A549 (cell line): ENCODE measurements at regions not wholly inside any gene's neighbourhood (a gene's known extent, or its start where the extent isn't known, plus 50 kb on each side); places are given as distances from the start of the nearest gene placed in this dataset.

Experiments used
- ATAC-seq, 2 experiments: fragments of 200-7000 bp in 1 of 2; fragments of >200 bp in 1 of 2; cut with Nextera tagmentation in 1 of 2; cut with Tn5 transposase in 1 of 2; 3 replicates each; pipeline versions ENCODE4 v1.8.0 to v1.9.1; 2018 to 2020; ENCODE audit warnings: mild to moderate bottlenecking in 1 of 2, moderate library complexity in 1 of 2
- CTCF ChIA-PET: fragments of 300-600 bp; sonication (Branson Sonifier 250); formaldehyde crosslinking; extraction: SDS; loops from one replicate; lab custom pipeline; 2021; ENCODE audit warnings: antibody characterized with exemption, inconsistent platforms; lab: Yijun Ruan, JAX
- POLR2A ChIA-PET: fragments of 350-600 bp; formaldehyde crosslinking; extraction: SDS; loops from one replicate; lab custom pipeline; 2021; ENCODE audit warnings: antibody characterized with exemption, inconsistent platforms; lab: Yijun Ruan, JAX
- DNase-seq, 2 experiments: peaks; one replicate each; pipeline versions ENCODE4 v3.0.0 to v3.0.0-alpha.2; 2011 to 2016; ENCODE audit warnings: low read depth in 1 of 2, low spot score in 1 of 2
- FAIRE-seq: peaks from 2 replicates; lab custom pipeline; 2011; peaks lifted over from hg19 to GRCh38; lab: Jason Lieb, UNC
- H3K27ac ChIP-seq, 2 experiments: fragments of >200 bp; sonication (Bioruptor Twin); formaldehyde crosslinking; 3 replicates each; pipeline ENCODE4 v1.5.1; 2016 to 2017
- H3K4me1 ChIP-seq: fragments of >200 bp; sonication (Bioruptor Twin); formaldehyde crosslinking; 3 replicates; pipeline ENCODE4 v1.6.1; 2016
- H3K4me2 ChIP-seq: fragments of >200 bp; sonication (Bioruptor Twin); formaldehyde crosslinking; 3 replicates; pipeline ENCODE4 v1.6.1; 2016
- H3K4me3 ChIP-seq: fragments of >200 bp; sonication (Bioruptor Twin); formaldehyde crosslinking; 3 replicates; pipeline ENCODE4 v1.5.1; 2016
- H3K9me3 ChIP-seq: fragments of >200 bp; sonication (Bioruptor Twin); formaldehyde crosslinking; 3 replicates; pipeline ENCODE4 v1.6.1; 2016
- CEBPB ChIP-seq, 2 experiments: fragments of >200 bp in 1 of 2; sonication (Bioruptor Twin) in 1 of 2; formaldehyde crosslinking in 1 of 2; IDR thresholded peaks; 2 replicates each; pipeline ENCODE4 v1.6.1; 2012 to 2016
- CHD2 ChIP-seq: fragments of 150-350 bp; IDR thresholded peaks from 2 replicates; pipeline ENCODE4 v1.6.1; 2014; ENCODE audit warnings: low read length; ENCODE audit not compliant: partially characterized antibody
- EP300 ChIP-seq, 2 experiments: fragments of >200 bp; sonication (Bioruptor Twin); formaldehyde crosslinking; IDR thresholded peaks; 2 replicates in 1 of 2; 3 replicates in 1 of 2; pipeline ENCODE4 v1.6.1; 2016 to 2017
- FOSB ChIP-seq: fragments of 250-450 bp; sonication (Bioruptor Pico); IDR thresholded peaks from 2 replicates; pipeline ENCODE4 v1.5.0; 2020; ENCODE audit warnings: mild to moderate bottlenecking, moderate library complexity
- GATA3 ChIP-seq: IDR thresholded peaks from 2 replicates; pipeline ENCODE4 v1.6.1; 2012; ENCODE audit warnings: borderline replicate concordance
- HEYL ChIP-seq: fragments of 250-450 bp; sonication (Bioruptor Pico); IDR thresholded peaks from 2 replicates; pipeline ENCODE4 v1.8.0; 2021; ENCODE audit warnings: mild to moderate bottlenecking, moderate library complexity
- HOXA7 ChIP-seq: fragments of 250-450 bp; sonication (Bioruptor Pico); IDR thresholded peaks from 2 replicates; pipeline ENCODE4 v1.5.0; 2020; ENCODE audit warnings: mild to moderate bottlenecking, moderate library complexity
- HOXB13 ChIP-seq: fragments of 250-450 bp; sonication (Bioruptor Pico); IDR thresholded peaks from 2 replicates; pipeline ENCODE4 v1.5.0; 2020; ENCODE audit warnings: low read depth, mild to moderate bottlenecking, moderate library complexity
- JUN ChIP-seq, 2 experiments: fragments of >200 bp; sonication (Bioruptor Twin); formaldehyde crosslinking; IDR thresholded peaks; 2 replicates in 1 of 2; 3 replicates in 1 of 2; pipeline ENCODE4 v1.6.1; 2016 to 2017
- JUNB ChIP-seq: fragments of >200 bp; sonication (Bioruptor Twin); formaldehyde crosslinking; IDR thresholded peaks from 2 replicates; pipeline ENCODE4 v1.6.1; 2016
- KDM5A ChIP-seq: fragments of 200-600 bp; sonication (generic); IDR thresholded peaks from 2 replicates; pipeline ENCODE4 v1.6.1; 2016; ENCODE audit warnings: antibody characterized with exemption, mild to moderate bottlenecking
- MAFK ChIP-seq: fragments of 450-650 bp; IDR thresholded peaks from 2 replicates; pipeline ENCODE4 v1.6.1; 2014; ENCODE audit not compliant: partially characterized antibody
- PHF8 ChIP-seq: fragments of 200-600 bp; sonication (generic); IDR thresholded peaks from 2 replicates; pipeline ENCODE4 v1.6.1; 2016; ENCODE audit warnings: low read depth, mild to moderate bottlenecking, antibody characterized with exemption, moderate library complexity, borderline replicate concordance
- RAD21 ChIP-seq, 2 experiments: fragments of >200 bp in 1 of 2; sonication (Bioruptor Twin) in 1 of 2; formaldehyde crosslinking in 1 of 2; IDR thresholded peaks in 1 of 2; conservative IDR thresholded peaks in 1 of 2; 2 replicates in 1 of 2; 3 replicates in 1 of 2; pipeline ENCODE4 v1.6.1; 2012 to 2018; ENCODE audit warnings: inconsistent platforms in 1 of 2
- RCOR1 ChIP-seq: fragments of 150-350 bp; IDR thresholded peaks from 2 replicates; pipeline ENCODE4 v1.6.1; 2014; ENCODE audit warnings: antibody characterized with exemption, low read length, low read depth
- SREBF2 ChIP-seq: fragments of 450-650 bp; IDR thresholded peaks from 2 replicates; pipeline ENCODE4 v1.6.1; 2014; ENCODE audit warnings: mild to moderate bottlenecking, moderate library complexity
- WGBS: methylation state at CpG from one replicate; pipeline ENCODE4 v1.1.6; 2017; ENCODE audit errors: missing lambda C conversion rate; 5-methylcytosine and 5-hydroxymethylcytosine counted together
- TF ChIP-seq, protein P1 (sequence below): fragments of >200 bp; sonication (Bioruptor Twin); formaldehyde crosslinking; IDR thresholded peaks from 3 replicates; pipeline ENCODE4 v1.6.1; 2016
- TF ChIP-seq, protein P2 (sequence below): fragments of 450-650 bp; IDR thresholded peaks from 2 replicates; pipeline ENCODE4 v1.6.1; 2014; ENCODE audit warnings: antibody characterized with exemption
- TF ChIP-seq, protein P3 (sequence below): fragments of >200 bp; sonication (Bioruptor Twin); formaldehyde crosslinking; IDR thresholded peaks from 2 replicates; pipeline ENCODE4 v1.6.1; 2016
- TF ChIP-seq, protein P4 (sequence below): IDR thresholded peaks from 2 replicates; pipeline ENCODE4 v1.6.1; 2012

DNA sequence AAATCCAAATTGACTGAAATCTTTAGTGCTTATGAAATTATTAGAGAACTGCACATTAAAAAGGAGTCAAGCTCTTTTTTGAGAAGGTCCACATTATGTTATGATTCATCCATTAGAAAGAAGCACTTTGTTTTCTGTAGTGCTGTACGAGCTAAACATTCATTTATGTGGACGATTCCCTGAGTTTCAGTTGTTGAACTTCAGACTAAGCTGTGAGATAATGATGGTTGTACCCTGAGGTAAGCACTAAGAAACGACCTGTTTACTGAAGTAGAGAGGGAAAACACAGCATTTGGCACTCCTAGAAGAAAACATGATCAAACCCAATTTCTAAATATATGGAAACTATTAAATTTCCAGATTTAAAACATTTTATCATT is 67.3 kb upstream of the ATP2B1 start (continued):
- TF ChIP-seq, protein P1, sequence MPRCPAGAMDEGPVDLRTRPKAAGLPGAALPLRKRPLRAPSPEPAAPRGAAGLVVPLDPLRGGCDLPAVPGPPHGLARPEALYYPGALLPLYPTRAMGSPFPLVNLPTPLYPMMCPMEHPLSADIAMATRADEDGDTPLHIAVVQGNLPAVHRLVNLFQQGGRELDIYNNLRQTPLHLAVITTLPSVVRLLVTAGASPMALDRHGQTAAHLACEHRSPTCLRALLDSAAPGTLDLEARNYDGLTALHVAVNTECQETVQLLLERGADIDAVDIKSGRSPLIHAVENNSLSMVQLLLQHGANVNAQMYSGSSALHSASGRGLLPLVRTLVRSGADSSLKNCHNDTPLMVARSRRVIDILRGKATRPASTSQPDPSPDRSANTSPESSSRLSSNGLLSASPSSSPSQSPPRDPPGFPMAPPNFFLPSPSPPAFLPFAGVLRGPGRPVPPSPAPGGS = no peak
- TF ChIP-seq FOSB (CRISPR knock-in tag) (no peak), PHF8 (no peak), MAFK (no peak), CEBPB (IDR thresholded peaks at IDR 0.05) (no peak)
- TF ChIP-seq, protein P2, sequence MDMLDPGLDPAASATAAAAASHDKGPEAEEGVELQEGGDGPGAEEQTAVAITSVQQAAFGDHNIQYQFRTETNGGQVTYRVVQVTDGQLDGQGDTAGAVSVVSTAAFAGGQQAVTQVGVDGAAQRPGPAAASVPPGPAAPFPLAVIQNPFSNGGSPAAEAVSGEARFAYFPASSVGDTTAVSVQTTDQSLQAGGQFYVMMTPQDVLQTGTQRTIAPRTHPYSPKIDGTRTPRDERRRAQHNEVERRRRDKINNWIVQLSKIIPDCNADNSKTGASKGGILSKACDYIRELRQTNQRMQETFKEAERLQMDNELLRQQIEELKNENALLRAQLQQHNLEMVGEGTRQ = no peak

DNA sequence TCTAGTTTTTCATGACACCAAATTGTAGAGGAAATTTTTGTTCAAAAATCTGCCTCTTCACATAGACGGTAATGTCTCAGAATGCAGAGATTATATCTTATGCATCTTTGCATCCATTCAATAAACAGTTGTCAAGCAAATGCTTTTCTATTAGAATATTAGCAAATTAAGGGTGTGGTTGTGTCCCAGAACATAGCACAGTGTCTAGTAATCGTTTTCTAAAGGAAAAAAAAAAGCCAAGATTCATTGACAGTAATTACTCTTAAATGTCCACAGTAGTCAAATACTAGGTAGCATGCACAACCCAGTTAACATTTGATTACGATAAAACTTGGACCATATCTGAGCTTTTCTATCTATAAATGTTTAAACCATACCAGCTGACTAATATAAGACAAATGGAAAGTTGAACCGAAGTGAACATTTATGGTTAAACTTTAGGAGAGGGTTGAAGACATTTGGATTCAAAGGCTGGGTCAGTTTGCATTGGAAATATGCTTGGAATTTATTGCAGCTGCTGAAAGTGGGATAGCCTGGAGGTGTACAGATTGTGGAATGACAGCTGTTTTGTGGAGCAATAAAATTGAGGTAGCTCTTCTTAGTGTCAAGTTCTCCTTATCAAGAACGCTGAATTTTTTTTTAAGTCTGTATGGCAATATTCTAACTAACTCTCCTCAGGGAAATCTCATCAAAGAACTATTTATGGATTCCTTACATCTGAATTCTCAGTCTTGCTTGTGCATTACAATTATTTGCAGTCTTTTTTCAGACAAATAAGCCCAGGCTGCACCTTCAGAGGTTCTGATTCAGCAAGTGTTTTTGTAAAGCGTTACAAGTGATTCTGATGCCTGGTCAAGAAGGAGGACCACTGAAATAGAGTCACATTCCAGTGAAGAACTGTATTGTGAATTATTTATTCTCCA is 66.7 kb upstream of the ATP2B1 start:
- FAIRE-seq = peak; percentile 98

DNA sequence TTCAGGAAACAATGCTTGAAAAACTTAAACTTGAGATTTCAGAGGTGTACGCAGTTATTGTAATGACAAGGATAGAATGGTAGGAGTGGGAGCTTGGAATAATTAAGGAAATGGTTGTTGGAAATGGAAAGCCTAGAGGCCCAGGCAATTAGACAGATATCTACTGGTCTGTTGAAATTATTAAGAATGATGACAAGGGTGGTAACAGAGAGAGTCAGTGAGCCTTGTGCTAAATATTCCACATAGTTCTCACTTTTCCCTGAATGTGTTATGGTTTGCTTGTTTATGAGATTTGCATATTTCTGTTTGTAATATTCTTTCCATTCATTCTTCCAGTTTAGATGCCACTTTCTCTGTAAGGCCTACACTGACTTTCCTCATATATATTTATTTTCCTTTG is 66.0 kb upstream of the ATP2B1 start:
- DNase-seq = no peak
- Histone ChIP-seq H3K4me1 (peaks cover 48% of the 10 kb centered on the region), H3K4me2 (peak overlapping the region; percentile 68), H3K27ac (peak overlapping the region; percentile 51 to 73), H3K4me3 (no peak overlapping the region), H3K9me3 (peaks cover 3% of the 10 kb centered on the region; the same call in 1 of the 3 replicates)
- no peak for ATAC-seq
- FAIRE-seq = no peak
- no peak for TF ChIP-seq HOXA7 (CRISPR knock-in tag)
- TF ChIP-seq, protein P2 = no peak
- no peak for TF ChIP-seq HEYL (CRISPR knock-in tag)
- TF ChIP-seq RAD21 (conservative IDR thresholded peaks at IDR 0.05 in 1 of 2, IDR thresholded peaks at IDR 0.05 in 1 of 2) = no peak
- no peak for TF ChIP-seq KDM5A
- no peak for TF ChIP-seq SREBF2
- WGBS = 88% methylated on average over 1 of the region's 1 CpG
- ChIA-PET CTCF (interaction anchor here (0.7 kb wide), 2 partner anchors 23 to 69 kb away, joined by 3 read pairs; no protein-coding TSS in a partner anchor), POLR2A (interaction anchor here (1.1 kb wide), 1 partner anchor 65 kb away, joined by 8 read pairs; the partner anchor contains the start of gene ATP2B1)

More for the DNA sequence above, 66.7 kb upstream of the ATP2B1 start:
- Histone ChIP-seq H3K9me3 (peaks cover 3% of the 10 kb centered on the region; the same call in 1 of the 3 replicates), H3K4me2 (peak overlapping the region; percentile 68), H3K4me3 (no peak overlapping the region), H3K27ac (peak overlapping the region; percentile 51 to 73), H3K4me1 (peaks cover 45% of the 10 kb centered on the region)
- ATAC-seq = peak; percentile 70 to 86; a peak in 5 of 6 replicates
- 10% methylated on average over 6 of the region's 6 CpGs for WGBS
- POLR2A ChIA-PET = interaction anchor here (1.1 kb wide), 1 partner anchor 66 kb away, joined by 8 read pairs; the partner anchor contains the start of gene ATP2B1
- TF ChIP-seq RCOR1 = no peak
- TF ChIP-seq CHD2 = no peak
- TF ChIP-seq JUN (IDR thresholded peaks at IDR 0.05) = 0 out of 5 replicates have a peak, but pooled peaks of 1 of the 2 experiments have one; percentile 21
- peak; percentile 50 for TF ChIP-seq JUNB
- TF ChIP-seq, protein P1 = 0 out of 3 replicates have a peak, but pooled peaks have one; percentile 53
- peak; percentile 9 to 83; a peak in 2 of 4 replicates for TF ChIP-seq CEBPB (IDR thresholded peaks at IDR 0.05)
- peak; percentile 1 to 33; a peak in 2 of 5 replicates for TF ChIP-seq RAD21 (conservative IDR thresholded peaks at IDR 0.05 in 1 of 2, IDR thresholded peaks at IDR 0.05 in 1 of 2)
- TF ChIP-seq GATA3 = peak; percentile 87; the same call in 1 of the 2 replicates
- no peak for TF ChIP-seq FOSB (CRISPR knock-in tag)
- TF ChIP-seq, protein P3, sequence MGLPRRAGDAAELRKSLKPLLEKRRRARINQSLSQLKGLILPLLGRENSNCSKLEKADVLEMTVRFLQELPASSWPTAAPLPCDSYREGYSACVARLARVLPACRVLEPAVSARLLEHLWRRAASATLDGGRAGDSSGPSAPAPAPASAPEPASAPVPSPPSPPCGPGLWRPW = no peak
- peak; percentile 36 to 73; a peak in 2 of 5 replicates for TF ChIP-seq EP300 (IDR thresholded peaks at IDR 0.05)
- no peak for TF ChIP-seq HOXB13 (CRISPR knock-in tag)
- TF ChIP-seq, protein P4, sequence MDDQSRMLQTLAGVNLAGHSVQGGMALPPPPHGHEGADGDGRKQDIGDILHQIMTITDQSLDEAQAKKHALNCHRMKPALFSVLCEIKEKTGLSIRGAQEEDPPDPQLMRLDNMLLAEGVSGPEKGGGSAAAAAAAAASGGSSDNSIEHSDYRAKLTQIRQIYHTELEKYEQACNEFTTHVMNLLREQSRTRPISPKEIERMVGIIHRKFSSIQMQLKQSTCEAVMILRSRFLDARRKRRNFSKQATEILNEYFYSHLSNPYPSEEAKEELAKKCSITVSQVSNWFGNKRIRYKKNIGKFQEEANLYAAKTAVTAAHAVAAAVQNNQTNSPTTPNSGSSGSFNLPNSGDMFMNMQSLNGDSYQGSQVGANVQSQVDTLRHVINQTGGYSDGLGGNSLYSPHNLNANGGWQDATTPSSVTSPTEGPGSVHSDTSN = peak; percentile 68
- CTCF ChIA-PET = interaction anchor here (0.6 to 1.0 kb wide), 3 partner anchors 9 to 1655 kb away, joined by 3 read pairs; no protein-coding TSS in a partner anchor
- peak; percentile 39 to 56 for DNase-seq
